ENCODE measurements at regions not wholly inside any gene's neighbourhood (a gene's known extent, or its start where the extent isn't known, plus 50 kb on each side); places are given as distances from the start of the nearest gene placed in this dataset.
"Not testable (repeated sequence)": the region's sequence is repeated elsewhere in the genome, so short reads cannot be mapped to it uniquely, and the experiment has no call there.

GRCh38 chr7:41416208-41416595 lies 286.7 kb downstream of the INHBA start:
- DNase-seq: no peak

- DNase-seq: no peak
These were observed 287.3 kb downstream of the INHBA start for GRCh38 chr7:41415471-41416207.

DNA sequence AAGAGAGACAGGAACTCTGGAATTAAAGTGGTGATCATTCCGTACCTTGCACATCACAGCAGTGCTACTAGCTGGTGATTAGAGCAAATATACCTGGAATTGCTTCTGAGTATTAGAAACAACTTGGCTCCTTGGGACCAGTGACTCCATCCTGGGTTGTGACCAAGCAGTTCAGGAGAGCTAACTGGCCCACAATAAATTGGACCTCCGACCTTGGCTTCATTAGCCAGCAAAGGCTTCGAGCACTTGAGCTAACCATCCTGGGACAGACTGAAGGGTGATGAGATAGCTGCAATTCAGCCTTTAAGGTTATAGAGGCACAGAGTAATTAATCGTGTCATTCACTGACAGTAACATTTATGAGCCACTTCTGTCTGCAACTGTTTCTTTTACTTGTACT lies 287.8 kb downstream of the INHBA start:
- no peak for DNase-seq

- DNase-seq: no peak
These were observed 298.4 kb downstream of the INHBA start for GRCh38 chr7:41404375-41405074.

DNA sequence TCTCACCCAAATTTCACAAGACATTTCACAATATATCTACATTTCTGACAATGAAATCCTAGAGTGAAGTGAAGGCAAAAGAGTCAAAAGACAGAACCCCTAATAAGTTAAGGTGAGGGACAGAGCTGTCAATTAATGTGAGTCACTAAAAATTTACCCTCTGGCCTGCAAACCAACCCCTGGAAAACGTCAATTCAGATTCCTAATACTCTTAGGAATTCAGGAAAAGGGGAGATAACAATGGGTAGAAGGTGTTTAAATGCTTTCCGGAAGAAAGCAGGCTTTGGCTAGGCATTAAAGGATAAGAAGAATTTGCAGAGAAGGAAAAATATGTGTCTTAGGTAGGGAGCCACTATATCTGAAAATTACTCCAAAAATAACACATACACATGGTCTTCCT lies 299.6 kb downstream of the INHBA start:
- DNase-seq: no peak

DNA sequence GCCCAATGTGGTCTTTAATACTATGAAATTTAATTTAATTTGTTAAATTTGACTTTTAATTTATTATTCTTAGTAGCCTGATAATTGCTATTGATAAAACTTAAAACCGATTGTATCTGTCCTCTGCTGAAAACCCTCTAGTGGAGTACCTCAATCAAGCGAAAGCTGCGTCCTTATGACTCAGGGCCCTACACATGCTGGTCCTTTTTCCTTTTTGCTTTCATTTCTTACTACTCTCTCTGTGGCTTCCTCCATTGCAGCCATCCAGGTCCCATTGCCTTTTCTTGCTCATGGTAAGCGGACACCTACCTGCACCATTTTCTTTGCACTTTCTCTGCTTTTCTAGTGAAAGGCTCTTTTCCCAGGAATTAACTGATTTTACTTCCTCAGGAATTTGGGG lies 301.1 kb downstream of the INHBA start:
- no peak for DNase-seq

- no peak for DNase-seq
These were observed 303.7 kb downstream of the INHBA start for GRCh38 chr7:41399171-41399570.

DNA sequence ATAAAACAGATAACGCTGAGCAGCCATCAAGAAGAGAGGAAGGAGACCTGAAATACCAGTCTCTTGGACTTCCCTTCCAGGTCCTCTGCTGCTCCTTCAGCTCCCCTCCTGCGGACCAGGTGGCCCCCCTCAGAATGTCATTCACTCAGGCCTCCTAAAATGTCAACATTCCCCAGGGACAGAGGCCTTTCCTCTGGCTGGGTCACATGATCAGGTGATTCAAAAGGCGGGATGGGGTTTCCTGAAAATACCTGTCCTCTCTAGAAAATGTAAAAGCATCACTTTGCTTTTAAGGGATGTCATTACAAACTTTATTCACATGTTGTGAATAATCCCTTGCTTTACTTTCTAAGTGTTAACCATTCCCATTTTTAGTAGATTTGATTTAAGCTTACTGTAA lies 311.1 kb downstream of the INHBA start:
- DNase-seq: no peak

- DNase-seq: not testable (repeated sequence)
These were observed 314.0 kb downstream of the INHBA start for GRCh38 chr7:41388933-41389332.

GRCh38 chr7:41385996-41386395 lies 316.9 kb downstream of the INHBA start:
- DNase-seq: peak; percentile 15

- DNase-seq: no peak
These were observed 318.5 kb downstream of the INHBA start for GRCh38 chr7:41384418-41384817.

- no peak for DNase-seq
These were observed 319.3 kb downstream of the INHBA start for GRCh38 chr7:41383596-41383995.

- no peak for DNase-seq
These were observed 324.7 kb downstream of the INHBA start for GRCh38 chr7:41378156-41378555.

DNA sequence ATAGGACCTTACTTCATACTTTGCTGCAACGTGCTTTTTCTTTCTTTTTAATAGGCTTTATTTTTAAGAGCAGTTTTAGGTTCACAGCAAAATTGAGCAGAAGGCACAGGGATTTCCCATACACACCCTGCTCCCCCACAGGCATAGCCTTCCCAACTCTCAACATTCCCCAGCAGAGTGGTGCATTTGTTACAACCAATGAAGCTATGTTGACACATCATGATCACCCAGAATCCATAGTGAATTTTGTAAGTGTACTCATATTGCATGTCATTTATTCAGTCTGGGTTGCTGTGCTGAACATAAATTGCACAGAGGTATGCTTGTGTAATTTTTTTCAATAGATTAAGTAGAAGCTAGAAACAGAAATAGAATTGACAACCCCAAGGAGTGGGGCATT lies 327.3 kb downstream of the INHBA start:
- no peak for DNase-seq

DNA sequence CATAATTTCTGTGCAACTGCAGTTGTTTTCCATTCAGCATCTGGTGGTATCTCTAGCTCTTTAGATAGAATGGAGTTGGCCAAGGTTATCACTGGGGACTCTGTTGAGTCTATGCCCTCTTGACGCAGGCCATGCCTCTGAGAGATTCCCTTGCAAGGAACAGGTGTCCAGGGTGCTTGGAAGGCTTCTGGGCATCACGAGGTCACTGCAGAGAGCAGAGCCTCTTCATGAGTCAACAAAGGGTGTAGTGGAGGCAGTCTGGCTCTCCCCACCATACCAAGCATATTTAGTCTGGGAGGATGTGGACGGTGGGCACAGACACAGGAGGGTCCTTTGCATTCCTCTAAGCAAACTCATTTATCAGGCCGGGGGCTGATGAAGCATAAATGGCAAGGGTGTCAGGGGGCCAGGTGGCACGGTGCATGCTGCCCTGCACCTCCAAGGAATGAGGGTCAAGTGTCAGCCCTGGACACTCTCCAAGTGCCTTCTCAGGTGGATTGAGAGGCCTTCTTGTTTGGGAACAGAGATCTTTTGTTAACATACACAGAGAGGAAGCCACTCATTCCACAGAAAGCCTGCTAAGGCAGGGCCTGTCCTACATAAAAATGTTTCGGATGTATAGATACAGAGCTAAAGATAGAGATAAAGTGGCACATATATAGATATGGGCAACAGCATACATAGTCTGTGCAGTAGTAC lies 328.6 kb downstream of the INHBA start:
- DNase-seq: peak; percentile 34

GRCh38 chr7:41367967-41368882 lies 334.7 kb downstream of the INHBA start:
- DNase-seq: no peak

- DNase-seq: no peak
These were observed 351.8 kb downstream of the INHBA start for GRCh38 chr7:41351091-41351490.

GRCh38 chr7:41346878-41347277 lies 356.0 kb downstream of the INHBA start:
- no peak for DNase-seq

- DNase-seq: no peak
These were observed 362.8 kb downstream of the INHBA start for GRCh38 chr7:41339913-41340676.

- DNase-seq: no peak
These were observed 365.9 kb downstream of the INHBA start for GRCh38 chr7:41336981-41337380.

DNA sequence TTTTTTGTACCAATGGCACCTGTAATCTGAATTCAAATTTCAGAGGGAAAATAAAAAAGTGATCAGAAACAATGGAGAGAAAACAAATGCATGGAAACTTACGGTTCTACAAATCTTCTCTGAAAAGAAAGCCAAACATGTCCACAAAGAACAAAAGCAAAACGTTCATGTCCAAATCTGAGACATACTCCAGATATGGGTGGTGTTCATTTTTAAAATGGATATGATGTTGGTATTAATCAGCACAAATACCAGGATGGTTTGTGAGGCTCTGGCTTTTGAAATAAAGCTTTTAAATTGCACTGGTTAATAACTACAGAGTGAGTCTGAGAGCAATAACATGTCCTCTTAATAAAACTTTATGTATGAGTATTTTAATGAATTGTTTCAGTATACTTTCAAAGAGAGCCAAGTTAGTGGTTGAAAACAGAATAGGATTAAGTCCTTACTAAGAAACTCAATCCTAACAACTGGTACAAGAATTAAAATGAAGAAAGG lies 366.4 kb downstream of the INHBA start:
- no peak for DNase-seq

Measured in kidney glomerular epithelial cell (primary cell).